KBM-7 (cell line): ENCODE measurements at regions not wholly inside any gene's neighbourhood (a gene's known extent, or its start where the extent isn't known, plus 50 kb on each side); places are given as distances from the start of the nearest gene placed in this dataset.

ENCODE experiments used
- DNase-seq: peaks from one replicate; pipeline ENCODE4 v3.0.0-alpha.2; 2015
- in situ Hi-C: fragments of 300-500 bp; cut with MboI; formaldehyde crosslinking; loops from 2 replicates; pipeline ENCODE4 v1.14.3; 2020; ENCODE audit warnings: low sequenced_read_pairs, low pct_unique_long_range_greater_than_20kb, mixed read lengths

DNA sequence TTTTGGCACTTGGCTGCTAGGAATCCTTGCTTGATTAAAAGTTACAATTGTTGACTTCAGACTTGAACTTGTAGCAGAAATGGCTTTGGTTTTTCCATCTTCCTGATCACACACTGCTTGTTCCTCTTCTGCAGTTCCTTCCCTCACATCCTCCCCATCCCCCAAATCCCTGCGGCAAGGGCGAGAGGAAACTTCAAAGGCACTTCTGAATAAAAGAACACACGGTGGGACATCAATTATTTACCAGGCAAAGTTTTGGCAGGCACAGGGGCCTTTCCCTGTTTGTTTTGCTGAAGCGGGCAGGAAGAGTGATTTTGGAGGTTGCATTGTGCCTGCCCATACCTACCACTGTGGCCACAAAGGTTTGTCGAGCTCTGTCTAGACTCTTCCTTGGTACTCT, 260.9 kb downstream of the KIF4B start:
- in situ Hi-C loops = no loop called here
- no peak for DNase-seq

- in situ Hi-C loops = no loop called here
- DNase-seq = no peak
Observed at GRCh38 chr5:155275222-155275621, 261.7 kb downstream of the KIF4B start.

DNA sequence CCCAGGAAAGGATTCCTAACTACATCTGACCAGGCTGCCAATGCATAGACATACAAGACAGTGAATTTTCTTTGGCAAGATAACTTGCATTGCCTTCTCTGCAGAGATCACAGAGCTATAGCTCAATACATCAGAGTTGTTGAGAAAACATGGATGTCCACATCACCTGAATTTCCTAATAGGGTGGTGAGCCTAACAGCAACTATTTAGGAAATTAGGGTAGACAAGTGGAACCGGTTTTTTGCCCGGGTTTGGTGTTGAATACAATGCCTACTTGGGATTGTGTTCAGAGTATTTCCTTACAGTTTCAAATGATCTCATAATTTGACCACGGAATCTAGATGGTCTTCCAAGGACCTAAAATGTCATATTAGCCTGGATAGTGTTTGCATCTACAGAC, 262.7 kb downstream of the KIF4B start:
- DNase-seq = no peak
- in situ Hi-C loops = no loop called here

DNA sequence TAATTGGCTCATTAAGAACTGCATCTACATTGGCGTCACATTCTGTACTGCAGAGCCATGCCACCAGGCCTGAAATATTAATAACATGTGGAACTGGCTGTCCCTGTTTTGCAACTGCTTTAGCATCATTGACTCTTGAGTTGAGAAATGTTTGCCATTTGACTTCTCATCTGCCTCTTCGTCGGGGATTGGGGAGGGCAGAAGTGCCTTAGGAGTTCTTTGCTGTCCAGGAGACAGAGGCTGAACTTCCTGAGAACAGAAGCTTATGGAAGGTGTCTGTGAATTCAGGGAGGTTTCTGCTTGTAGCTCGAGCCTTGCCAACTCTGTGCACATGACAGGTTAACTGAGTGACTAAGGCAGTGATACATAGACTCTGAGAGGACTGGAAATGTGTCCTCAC, 265.0 kb downstream of the KIF4B start:
- DNase-seq = no peak
- in situ Hi-C loops = no loop called here

DNA sequence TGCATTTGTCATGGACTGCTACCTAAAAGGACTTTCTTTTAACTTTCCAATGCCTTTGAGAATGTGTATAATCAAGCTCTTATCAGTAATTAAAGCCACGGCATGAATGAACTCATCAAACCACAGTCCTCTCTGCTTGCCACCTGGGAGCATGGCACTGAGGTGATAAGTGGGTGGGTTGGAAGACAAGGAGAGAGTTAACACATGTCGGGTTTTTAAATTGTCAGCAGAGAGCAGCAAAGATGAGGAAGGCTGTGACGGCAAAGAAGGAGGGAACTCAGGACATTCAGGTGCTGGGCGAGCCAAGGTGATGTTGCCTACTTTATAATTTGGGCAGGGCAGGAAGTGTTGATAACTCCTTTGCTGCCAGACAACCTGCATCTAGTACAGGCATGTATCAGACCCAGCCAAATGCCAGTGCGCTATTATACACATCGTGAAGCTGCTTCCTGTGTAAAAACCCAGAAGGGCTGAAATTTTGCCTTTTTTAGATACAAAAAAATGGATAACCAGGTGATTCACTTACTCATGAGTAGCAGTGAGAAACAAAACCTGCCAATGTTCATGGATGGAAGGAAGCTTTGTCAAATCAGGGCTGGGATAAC, 269.1 kb downstream of the KIF4B start:
- in situ Hi-C loops = no loop called here
- no peak for DNase-seq

DNA sequence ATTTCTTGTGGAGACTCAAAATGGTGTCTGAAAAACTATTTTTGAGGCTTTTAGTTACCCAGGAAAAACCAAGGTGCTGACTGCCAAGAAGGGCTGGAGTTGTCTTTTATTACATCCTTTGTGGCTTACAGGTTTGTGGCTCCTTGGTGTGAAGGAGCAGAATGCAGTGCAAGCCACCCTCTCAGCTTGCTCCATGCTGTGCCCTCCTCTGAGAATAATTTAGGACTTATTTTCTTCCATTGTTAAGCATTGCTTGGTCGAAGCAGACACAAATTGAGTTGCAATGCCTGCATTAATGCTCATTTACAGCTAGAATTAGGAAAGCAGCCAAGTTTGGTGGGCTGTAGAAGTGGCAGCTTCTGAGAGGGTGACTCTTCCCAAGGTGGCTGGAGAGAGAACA, 272.2 kb downstream of the KIF4B start:
- in situ Hi-C loops = no loop called here
- DNase-seq = no peak

GRCh38 chr5:155290937-155291336, 277.4 kb downstream of the KIF4B start:
- in situ Hi-C loops = no loop called here
- no peak for DNase-seq

DNA sequence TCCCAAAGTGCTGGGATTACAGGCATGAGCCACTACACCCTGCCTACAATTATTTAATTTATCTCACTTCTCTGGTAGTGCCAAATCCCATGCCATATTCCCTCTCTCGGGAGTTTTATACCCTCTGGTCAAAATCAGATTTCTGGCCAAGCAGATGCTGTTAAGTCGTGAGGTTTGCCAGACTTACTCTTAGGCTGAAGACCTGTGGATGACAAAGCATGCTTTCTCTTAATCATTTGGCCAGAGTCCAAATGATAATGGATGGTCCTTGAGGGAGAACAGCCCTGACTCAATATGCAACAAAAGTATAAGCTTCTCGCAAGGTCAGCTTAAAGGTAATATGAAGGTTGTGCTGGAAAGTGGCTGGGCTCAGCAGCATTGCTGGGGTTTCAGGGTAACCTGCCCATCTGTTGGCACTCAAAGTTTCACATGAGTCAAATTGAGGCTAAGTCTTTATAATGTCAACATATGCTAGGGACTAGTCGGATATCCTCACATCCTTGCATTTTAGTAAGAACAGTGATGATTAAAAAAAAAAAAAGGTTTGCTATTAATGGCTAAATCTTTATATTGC, 280.1 kb downstream of the KIF4B start:
- in situ Hi-C loops = no loop called here
- DNase-seq = no peak

- in situ Hi-C loops = no loop called here
- DNase-seq = no peak
Observed at GRCh38 chr5:155295111-155295510, 281.6 kb downstream of the KIF4B start.

DNA sequence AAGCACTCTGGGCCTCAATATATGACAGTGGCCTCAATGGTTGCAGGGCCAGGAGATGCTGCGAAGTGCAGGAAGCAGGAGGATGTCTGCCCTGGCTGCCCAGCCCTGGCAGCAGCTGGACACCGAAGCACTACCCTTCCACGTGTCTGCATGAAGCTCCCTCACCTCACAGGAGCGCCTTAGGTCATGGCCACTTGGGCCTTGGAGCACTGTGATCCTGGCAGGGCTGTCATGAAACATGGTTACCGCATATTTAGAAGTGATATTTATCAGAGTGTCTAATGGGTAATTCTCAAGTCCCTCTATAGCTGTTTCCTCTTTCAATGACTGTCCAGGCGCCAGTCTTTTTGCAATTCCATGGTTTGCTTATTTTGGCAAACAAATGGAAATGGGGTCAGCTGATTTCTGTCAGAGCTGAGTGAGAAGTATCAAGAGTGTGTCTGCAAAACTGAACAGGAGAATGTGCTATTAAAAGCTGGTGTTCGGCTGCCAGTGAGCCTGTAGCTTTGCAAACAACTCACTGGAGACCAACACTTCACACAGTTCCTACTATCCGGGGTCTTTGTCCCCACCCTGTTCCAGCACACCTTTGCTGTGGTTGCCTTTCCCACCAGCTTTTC, 285.9 kb downstream of the KIF4B start:
- in situ Hi-C loops = no loop called here
- no peak for DNase-seq

GRCh38 chr5:155303120-155303519, 289.6 kb downstream of the KIF4B start:
- DNase-seq = peak; percentile 0
- in situ Hi-C loops = no loop called here

- DNase-seq = no peak
- in situ Hi-C loops = no loop called here
Observed at GRCh38 chr5:155307229-155307628, 293.7 kb downstream of the KIF4B start.

GRCh38 chr5:155308289-155308688, 294.7 kb downstream of the KIF4B start:
- in situ Hi-C loops = no loop called here
- no peak for DNase-seq

- in situ Hi-C loops = no loop called here
- DNase-seq = no peak
Observed at GRCh38 chr5:155309021-155309746, 295.6 kb downstream of the KIF4B start.

- in situ Hi-C loops = no loop called here
- DNase-seq = no peak
Observed at GRCh38 chr5:155311721-155312120, 298.2 kb downstream of the KIF4B start.

DNA sequence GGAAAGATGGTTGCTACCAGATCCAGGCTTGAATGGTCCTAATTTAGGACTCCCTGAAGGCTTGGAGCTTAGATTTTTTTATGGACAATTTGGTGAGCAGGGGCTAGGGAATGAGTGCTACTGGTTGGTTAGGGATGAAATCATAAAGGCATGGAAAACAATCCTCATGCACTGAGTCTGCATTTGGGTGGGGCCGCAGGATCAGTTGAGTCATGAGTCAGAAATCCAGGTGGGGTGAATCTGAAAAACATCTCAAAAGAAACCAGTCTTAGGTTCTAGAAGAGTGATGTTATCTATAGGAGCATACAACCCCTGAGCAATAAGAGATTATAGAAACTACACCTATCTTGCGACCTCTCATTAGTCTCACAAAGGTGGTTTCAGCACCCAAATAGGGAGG, 300.0 kb downstream of the KIF4B start:
- in situ Hi-C loops = no loop called here
- no peak for DNase-seq

GRCh38 chr5:155316070-155316714, 302.6 kb downstream of the KIF4B start:
- DNase-seq = no peak
- in situ Hi-C loops = no loop called here

- no peak for DNase-seq
Observed at GRCh38 chr5:155332618-155333017, 319.1 kb downstream of the KIF4B start.

DNA sequence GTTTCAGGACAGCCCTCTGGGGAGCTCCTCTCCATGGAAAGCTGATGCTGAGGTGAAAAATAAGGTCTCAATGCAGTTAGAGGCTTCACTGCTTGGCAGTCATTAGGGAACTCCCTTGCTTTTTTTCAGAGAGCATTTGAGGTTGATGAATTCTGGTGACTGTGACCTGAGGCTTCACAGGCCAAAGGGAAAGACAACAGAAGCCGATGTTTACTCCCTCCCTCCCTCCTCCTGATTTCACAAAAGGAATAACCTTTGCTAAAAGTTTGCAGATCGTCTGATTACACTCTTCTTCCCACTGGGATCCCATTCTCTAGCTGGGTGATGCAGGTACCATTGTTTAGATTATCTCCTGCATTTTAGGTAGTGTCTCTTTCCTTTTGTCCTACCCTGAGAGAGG, 329.4 kb downstream of the KIF4B start:
- DNase-seq = no peak
- in situ Hi-C loops = no loop called here

More at GRCh38 chr5:155332618-155333017, 319.1 kb downstream of the KIF4B start:
- in situ Hi-C loops = no loop called here

GRCh38 chr5:155343468-155343867, 329.9 kb downstream of the KIF4B start:
- in situ Hi-C loops = no loop called here
- DNase-seq = no peak
